Astrocyte of the cerebellum (primary cell): ENCODE measurements at regions not wholly inside any gene's neighbourhood (a gene's known extent, or its start where the extent isn't known, plus 50 kb on each side); places are given as distances from the start of the nearest gene placed in this dataset.

ENCODE experiments used
- DNase-seq: peaks from one replicate; pipeline ENCODE4 v3.0.0-alpha.2; 2011; ENCODE audit warnings: low read depth
- H3K4me3 ChIP-seq: 2 replicates; pipeline ENCODE4 v1.5.1; 2011; ENCODE audit warnings: mild to moderate bottlenecking, low read depth, low read length, moderate library complexity
- CTCF ChIP-seq: IDR thresholded peaks from 2 replicates; pipeline ENCODE4 v1.5.1; 2012; ENCODE audit warnings: low read length, low read depth, moderate library complexity, mild to moderate bottlenecking; ENCODE audit errors: missing control alignments
- in situ Hi-C: cut with HindIII; loops from 2 replicates; pipeline ENCODE4 v1.10.0; 2017; ENCODE audit warnings: low sequenced_read_pairs

- in situ Hi-C loops, result no loop called here
- DNase-seq, result no peak
Observed at GRCh38 chr11:29518389-29519174, 498.2 kb downstream of the KCNA4 start.

GRCh38 chr11:29511394-29511793 is 505.4 kb downstream of the KCNA4 start:
- DNase-seq, result no peak
- in situ Hi-C loops, result no loop called here
- H3K4me3 ChIP-seq, result no peak overlapping the region
- no peak for TF ChIP-seq CTCF

More at GRCh38 chr11:29518389-29519174, 498.2 kb downstream of the KCNA4 start:
- no peak overlapping the region for H3K4me3 ChIP-seq
- peak; percentile 4 for TF ChIP-seq CTCF

DNA sequence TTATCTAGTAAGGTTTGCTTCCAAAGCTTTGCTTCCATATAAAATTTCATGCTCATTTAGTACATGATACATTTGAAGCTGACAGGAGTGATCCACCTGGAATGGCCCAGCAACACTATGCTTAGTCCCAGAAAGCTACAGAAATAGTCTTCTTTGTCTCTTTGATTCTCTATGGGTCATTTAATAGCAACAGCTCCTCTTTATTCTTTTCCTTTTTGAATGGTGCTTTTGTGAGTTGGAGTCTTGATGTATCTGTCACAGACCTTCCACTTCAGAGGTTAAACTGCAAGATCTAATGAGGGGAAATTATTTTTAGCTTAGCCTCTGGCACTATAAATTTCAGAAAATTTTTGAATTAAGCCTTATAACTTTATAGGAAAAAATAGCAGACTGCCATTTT is 509.5 kb downstream of the KCNA4 start:
- H3K4me3 ChIP-seq, result no peak overlapping the region
- in situ Hi-C loops, result no loop called here
- no peak for DNase-seq
- no peak for TF ChIP-seq CTCF

- in situ Hi-C loops, result no loop called here
- no peak for DNase-seq
- H3K4me3 ChIP-seq, result no peak overlapping the region
- TF ChIP-seq CTCF, result no peak
Observed at GRCh38 chr11:29495676-29496075, 521.2 kb downstream of the KCNA4 start.

DNA sequence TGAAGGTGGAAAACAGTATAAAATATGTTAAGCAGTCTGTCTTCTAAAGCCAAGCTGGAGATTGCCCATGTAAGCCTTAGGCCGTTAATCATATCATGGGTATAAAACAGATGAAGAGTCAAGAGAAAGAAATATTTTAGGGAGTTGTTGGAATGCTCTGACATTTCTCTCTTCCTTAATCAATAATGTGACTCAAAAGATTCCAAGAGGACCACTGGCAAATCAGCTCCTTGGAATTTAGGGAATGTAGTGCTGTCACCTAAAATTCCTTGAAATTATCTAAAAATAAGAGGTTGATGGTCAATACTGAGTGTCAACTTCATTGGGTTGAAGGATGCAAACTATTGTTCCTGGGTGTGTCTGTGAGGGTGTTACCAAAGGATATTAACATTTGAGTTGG is 525.9 kb downstream of the KCNA4 start:
- in situ Hi-C loops, result no loop called here
- no peak for DNase-seq
- no peak for TF ChIP-seq CTCF
- H3K4me3 ChIP-seq, result no peak overlapping the region

DNA sequence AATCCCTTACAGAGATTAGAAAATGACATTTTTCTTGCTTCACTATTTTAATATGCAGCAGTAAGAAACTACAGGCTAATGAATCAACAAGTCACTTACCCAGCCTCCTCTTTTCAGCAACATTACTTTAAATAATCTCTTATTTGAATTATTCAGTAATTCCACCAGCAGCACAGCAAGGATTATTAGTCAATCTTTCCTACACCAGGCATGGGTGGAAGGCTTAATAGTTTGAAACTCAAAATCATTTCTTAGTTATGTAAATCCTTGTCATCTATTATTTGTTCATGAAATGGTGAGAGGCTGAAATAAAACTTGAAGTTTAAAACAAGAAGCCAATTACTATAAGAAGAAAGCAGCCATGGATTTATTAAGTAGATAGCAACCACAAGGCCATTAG is 530.5 kb downstream of the KCNA4 start:
- TF ChIP-seq CTCF, result no peak
- H3K4me3 ChIP-seq, result no peak overlapping the region
- in situ Hi-C loops, result no loop called here
- DNase-seq, result no peak
